Keratinocyte (primary cell): ENCODE measurements at regions not wholly inside any gene's neighbourhood (a gene's known extent, or its start where the extent isn't known, plus 50 kb on each side); places are given as distances from the start of the nearest gene placed in this dataset.

Source experiments
- DNase-seq: peaks from one replicate; pipeline ENCODE4 v3.0.0-alpha.2; 2011; ENCODE audit warnings: low read depth, missing footprints, low spot score
- FAIRE-seq: peaks from 2 replicates; lab custom pipeline; 2011; peaks lifted over from hg19 to GRCh38; lab: Jason Lieb, UNC
- H2AFZ ChIP-seq: 2 replicates; pipeline ENCODE4 v1.6.0; 2012; ENCODE audit warnings: low read length, control low read depth, inconsistent platforms; ENCODE audit not compliant: control insufficient read depth
- H3K27ac ChIP-seq: 2 replicates; pipeline ENCODE4 v1.5.1; 2011; ENCODE audit warnings: low read length; ENCODE audit not compliant: control insufficient read depth, insufficient read depth
- H3K27me3 ChIP-seq: 3 replicates; pipeline ENCODE4 v1.6.0; 2011; ENCODE audit warnings: low read length; ENCODE audit not compliant: control insufficient read depth, insufficient read depth; ENCODE audit errors: extremely low read depth
- H3K36me3 ChIP-seq, 2 experiments: 2 replicates in 1 of 2; 3 replicates in 1 of 2; pipeline ENCODE4 v1.5.1; 2011; ENCODE audit warnings: low read length in 2 of 2, mild to moderate bottlenecking in 1 of 2; ENCODE audit not compliant: control insufficient read depth in 2 of 2, insufficient read depth in 2 of 2; ENCODE audit errors: extremely low read depth in 1 of 2
- H3K4me1 ChIP-seq: 3 replicates; pipeline ENCODE4 v1.5.1; 2011; ENCODE audit warnings: low read length; ENCODE audit not compliant: control insufficient read depth, insufficient read depth; ENCODE audit errors: extremely low read depth
- H3K4me2 ChIP-seq: 3 replicates; pipeline ENCODE4 v1.6.0; 2011; ENCODE audit warnings: low read depth, low read length; ENCODE audit not compliant: control insufficient read depth, insufficient read depth; ENCODE audit errors: extremely low read depth
- H3K4me3 ChIP-seq, 3 experiments: fragments of 200-600 bp in 1 of 3; sonication (generic) in 1 of 3; 2 replicates in 2 of 3; 3 replicates in 1 of 3; pipeline ENCODE4 v1.5.1; 2011 to 2016; ENCODE audit warnings: low read length in 3 of 3, mild to moderate bottlenecking in 3 of 3, control low read depth in 2 of 3, inconsistent platforms in 1 of 3, low read depth in 1 of 3, mixed read lengths in 1 of 3, mixed run types in 1 of 3, moderate library complexity in 1 of 3; ENCODE audit not compliant: control insufficient read depth in 2 of 3, insufficient read depth in 2 of 3; ENCODE audit errors: extremely low read depth in 1 of 3
- H3K79me2 ChIP-seq: 2 replicates; pipeline ENCODE4 v1.6.0; 2012; ENCODE audit warnings: low read length; ENCODE audit not compliant: control insufficient read depth, insufficient read depth
- H3K9ac ChIP-seq: 3 replicates; pipeline ENCODE4 v1.6.0; 2011; ENCODE audit warnings: low read length; ENCODE audit not compliant: control insufficient read depth, insufficient read depth; ENCODE audit errors: extremely low read depth
- H3K9me1 ChIP-seq: 3 replicates; pipeline ENCODE4 v1.6.0; 2011; ENCODE audit warnings: low read length; ENCODE audit not compliant: control insufficient read depth, insufficient read depth; ENCODE audit errors: extremely low read depth
- H3K9me3 ChIP-seq: 2 replicates; pipeline ENCODE4 v1.5.1; 2012; ENCODE audit warnings: low read depth, low read length; ENCODE audit not compliant: control insufficient read depth
- H4K20me1 ChIP-seq: 3 replicates; pipeline ENCODE4 v1.6.0; 2011; ENCODE audit warnings: low read length; ENCODE audit not compliant: control insufficient read depth, insufficient read depth; ENCODE audit errors: extremely low read depth
- EZH2 ChIP-seq: IDR thresholded peaks from one replicate; pipeline ENCODE4 v1.6.1; 2012; ENCODE audit warnings: inconsistent platforms, mild to moderate bottlenecking, low read length, moderate library complexity
- dilution Hi-C: fragments of 300-500 bp; cut with MboI; formaldehyde crosslinking; loops from one replicate; pipeline ENCODE4 v1.7.0; 2020; ENCODE audit warnings: low sequenced_read_pairs; ENCODE audit not compliant: extremely low pct_ligation_motif_present
- TF ChIP-seq, protein P1 (sequence below), 3 experiments: IDR thresholded peaks in 1 of 3; conservative IDR thresholded peaks in 1 of 3; optimal IDR thresholded peaks in 1 of 3; 2 replicates in 2 of 3; 3 replicates in 1 of 3; pipeline versions ENCODE3 to v1.5.1; 2011; ENCODE audit warnings: low read length in 3 of 3, mild to moderate bottlenecking in 3 of 3, moderate library complexity in 2 of 3, control low read depth in 1 of 3, inconsistent platforms in 1 of 3; ENCODE audit not compliant: insufficient read depth in 2 of 3; ENCODE audit errors: extremely low read depth in 1 of 3

DNA sequence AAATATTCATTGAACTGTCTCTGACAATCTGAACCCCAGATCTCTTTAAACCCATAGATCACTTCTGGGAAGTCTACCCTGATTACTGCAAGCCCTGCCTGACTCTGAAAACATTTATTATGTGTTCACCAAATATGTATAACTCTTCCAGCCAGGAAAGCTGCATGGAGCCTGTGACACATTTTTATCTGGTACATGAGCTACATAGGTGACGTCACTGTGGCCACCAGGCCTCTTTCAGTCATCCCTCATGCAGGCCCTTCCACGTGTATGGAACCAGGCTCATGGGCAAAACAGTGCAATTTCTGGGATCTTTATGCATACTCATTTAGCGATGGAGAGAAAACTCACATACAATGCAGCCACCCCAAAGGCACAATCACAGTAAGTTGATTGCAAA, 133.9 kb upstream of the NUPR2 start:
- Histone ChIP-seq H3K36me3 (no peaks in the 10 kb centered on the region), H3K9me1 (no peaks in the 10 kb centered on the region), H3K79me2 (no peaks in the 10 kb centered on the region), H3K9ac (no peak overlapping the region), H3K4me3 (no peak overlapping the region), H3K27ac (no peak overlapping the region), H3K27me3 (no peaks in the 10 kb centered on the region), H3K4me2 (no peak overlapping the region), H3K9me3 (peaks cover 2% of the 10 kb centered on the region), H4K20me1 (no peaks in the 10 kb centered on the region), H2AFZ (no peak overlapping the region), H3K4me1 (no peaks in the 10 kb centered on the region)
- dilution Hi-C loops, result no loop called here
- DNase-seq (no peak), FAIRE-seq (no peak)
- no peak for TF ChIP-seq EZH2
- TF ChIP-seq, protein P1, sequence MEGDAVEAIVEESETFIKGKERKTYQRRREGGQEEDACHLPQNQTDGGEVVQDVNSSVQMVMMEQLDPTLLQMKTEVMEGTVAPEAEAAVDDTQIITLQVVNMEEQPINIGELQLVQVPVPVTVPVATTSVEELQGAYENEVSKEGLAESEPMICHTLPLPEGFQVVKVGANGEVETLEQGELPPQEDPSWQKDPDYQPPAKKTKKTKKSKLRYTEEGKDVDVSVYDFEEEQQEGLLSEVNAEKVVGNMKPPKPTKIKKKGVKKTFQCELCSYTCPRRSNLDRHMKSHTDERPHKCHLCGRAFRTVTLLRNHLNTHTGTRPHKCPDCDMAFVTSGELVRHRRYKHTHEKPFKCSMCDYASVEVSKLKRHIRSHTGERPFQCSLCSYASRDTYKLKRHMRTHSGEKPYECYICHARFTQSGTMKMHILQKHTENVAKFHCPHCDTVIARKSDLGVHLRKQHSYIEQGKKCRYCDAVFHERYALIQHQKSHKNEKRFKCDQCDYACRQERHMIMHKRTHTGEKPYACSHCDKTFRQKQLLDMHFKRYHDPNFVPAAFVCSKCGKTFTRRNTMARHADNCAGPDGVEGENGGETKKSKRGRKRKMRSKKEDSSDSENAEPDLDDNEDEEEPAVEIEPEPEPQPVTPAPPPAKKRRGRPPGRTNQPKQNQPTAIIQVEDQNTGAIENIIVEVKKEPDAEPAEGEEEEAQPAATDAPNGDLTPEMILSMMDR (optimal IDR thresholded peaks at IDR 0.05 in 1 of 3, IDR thresholded peaks at IDR 0.05 in 1 of 3, conservative IDR thresholded peaks at IDR 0.05 in 1 of 3; ENCODE audit: extremely low read depth in 1 of 3, insufficient read depth in 2 of 3, low read length in 3 of 3), result no peak

DNA sequence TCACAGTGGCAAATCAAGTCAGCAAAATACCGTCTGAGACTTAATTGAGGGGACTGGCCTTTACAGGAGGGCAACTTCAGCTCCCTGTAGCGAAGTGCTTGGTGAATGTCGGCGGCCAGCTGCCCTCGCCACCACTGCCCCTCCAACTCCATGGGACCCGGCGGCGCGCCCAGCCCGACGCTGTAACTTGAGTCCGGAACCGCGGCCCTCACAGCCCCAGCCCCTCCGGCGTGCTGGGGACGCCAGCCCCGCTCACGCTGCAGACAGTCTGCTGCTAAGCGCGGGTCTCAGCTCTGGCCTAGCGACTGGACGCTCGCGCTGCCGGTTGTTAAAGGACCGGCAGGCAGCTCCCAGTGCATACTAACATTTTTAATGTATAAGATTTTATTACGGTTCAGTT, 113.4 kb upstream of the NUPR2 start:
- H3K4me1 ChIP-seq, result no peaks in the 10 kb centered on the region
- no peak for DNase-seq
- no peak overlapping the region for H3K4me2 ChIP-seq
- H4K20me1 ChIP-seq, result no peaks in the 10 kb centered on the region
- TF ChIP-seq, protein P1 (optimal IDR thresholded peaks at IDR 0.05 in 1 of 3, IDR thresholded peaks at IDR 0.05 in 1 of 3, conservative IDR thresholded peaks at IDR 0.05 in 1 of 3; ENCODE audit: extremely low read depth in 1 of 3, insufficient read depth in 2 of 3, low read length in 3 of 3), result no peak
- TF ChIP-seq EZH2, result no peak
- H3K79me2 ChIP-seq, result no peaks in the 10 kb centered on the region
- no peaks in the 10 kb centered on the region for H3K36me3 ChIP-seq
- no peak overlapping the region for H2AFZ ChIP-seq
- H3K9me1 ChIP-seq, result no peaks in the 10 kb centered on the region
- H3K9me3 ChIP-seq, result no peaks in the 10 kb centered on the region
- H3K27me3 ChIP-seq, result no peaks in the 10 kb centered on the region
- H3K4me3 ChIP-seq, result no peak overlapping the region
- no peak overlapping the region for H3K27ac ChIP-seq
- dilution Hi-C loops, result no loop called here
- H3K9ac ChIP-seq, result no peak overlapping the region
- no peak for FAIRE-seq
